WTC11 (cell line): ENCODE measurements at regions not wholly inside any gene's neighbourhood (a gene's known extent, or its start where the extent isn't known, plus 50 kb on each side); places are given as distances from the start of the nearest gene placed in this dataset.

Source experiments
- ATAC-seq: fragments of 200-7000 bp; cut with Tn5 transposase; 2 replicates; pipeline ENCODE4 v1.10.0; 2021; ENCODE audit warnings: mild to moderate bottlenecking, moderate library complexity
- CTCF ChIA-PET: fragments of 300-600 bp; sonication (Branson Sonifier 250); formaldehyde crosslinking; loops from one replicate; lab custom pipeline; 2021; ENCODE audit warnings: antibody characterized with exemption; lab: Charles Lee
- POLR2A ChIA-PET: fragments of 350-600 bp; sonication (Branson Sonifier 250); formaldehyde crosslinking; loops from one replicate; lab custom pipeline; 2021; ENCODE audit warnings: antibody characterized with exemption; lab: Charles Lee
- DNase-seq: peaks from one replicate; pipeline ENCODE4 v3.0.0; 2021; ENCODE audit warnings: low spot score
- H3K27ac Mint-ChIP-seq: 2 replicates; pipeline ENCODE4 v1.8.0; 2021; ENCODE audit warnings: mixed read lengths
- H3K27me3 Mint-ChIP-seq: 2 replicates; pipeline ENCODE4 v1.8.0; 2021; ENCODE audit warnings: low read depth, mild to moderate bottlenecking, moderate library complexity, mixed read lengths
- H3K36me3 Mint-ChIP-seq: 2 replicates; pipeline ENCODE4 v1.8.0; 2021; ENCODE audit warnings: mixed read lengths
- H3K4me1 Mint-ChIP-seq: 2 replicates; pipeline ENCODE4 v1.8.0; 2022; ENCODE audit warnings: mixed read lengths
- H3K4me3 Mint-ChIP-seq: 2 replicates; pipeline ENCODE4 v1.8.0; 2021; ENCODE audit warnings: mild to moderate bottlenecking, moderate library complexity, mixed read lengths
- H3K9me3 Mint-ChIP-seq: 2 replicates; pipeline ENCODE4 v1.8.0; 2021; ENCODE audit warnings: mixed read lengths
- CREM ChIP-seq: sonication (generic); formaldehyde crosslinking; IDR thresholded peaks from 2 replicates; pipeline ENCODE4 v1.8.1; 2022; ENCODE audit warnings: mild to moderate bottlenecking, missing genetic modification reagents, moderate library complexity
- ELF4 ChIP-seq: sonication (generic); formaldehyde crosslinking; IDR thresholded peaks from 2 replicates; pipeline ENCODE4 v1.8.1; 2022; ENCODE audit warnings: low read depth, mild to moderate bottlenecking, moderate library complexity, missing genetic modification reagents
- EMX1 ChIP-seq: fragments of 250-450 bp; sonication (Bioruptor Pico); IDR thresholded peaks from 2 replicates; pipeline ENCODE4 v1.8.0; 2021; ENCODE audit warnings: mild to moderate bottlenecking
- JAZF1 ChIP-seq: fragments of 250-450 bp; sonication (Bioruptor Pico); IDR thresholded peaks from 2 replicates; pipeline ENCODE4 v1.9.0; 2021; ENCODE audit warnings: moderate library complexity, mild to moderate bottlenecking, inconsistent platforms
- JUN ChIP-seq: sonication (generic); formaldehyde crosslinking; IDR thresholded peaks from 2 replicates; pipeline ENCODE4 v1.8.0; 2023; ENCODE audit warnings: mild to moderate bottlenecking, missing genetic modification reagents
- MAX ChIP-seq: sonication (generic); formaldehyde crosslinking; IDR thresholded peaks from 2 replicates; pipeline ENCODE4 v1.8.0; 2022; ENCODE audit warnings: mild to moderate bottlenecking, missing genetic modification reagents
- NFYB ChIP-seq: sonication (generic); formaldehyde crosslinking; conservative IDR thresholded peaks from 2 replicates; pipeline ENCODE4 v1.8.0; 2022; ENCODE audit warnings: low read depth, missing genetic modification reagents
- NR2C2 ChIP-seq: sonication (generic); formaldehyde crosslinking; IDR thresholded peaks from 2 replicates; pipeline ENCODE4 v1.8.0; 2022; ENCODE audit warnings: mild to moderate bottlenecking, missing genetic modification reagents
- RORB ChIP-seq: fragments of 250-450 bp; sonication (Bioruptor Pico); IDR thresholded peaks from 2 replicates; pipeline ENCODE4 v1.9.0; 2021; ENCODE audit warnings: mild to moderate bottlenecking
- TEAD4 ChIP-seq: sonication (generic); formaldehyde crosslinking; IDR thresholded peaks from 2 replicates; pipeline ENCODE4 v1.8.0; 2022; ENCODE audit warnings: mild to moderate bottlenecking, missing genetic modification reagents
- ZBTB21 ChIP-seq: sonication (generic); formaldehyde crosslinking; IDR thresholded peaks from 2 replicates; pipeline ENCODE4 v1.8.1; 2023; ENCODE audit warnings: mild to moderate bottlenecking, missing genetic modification reagents, borderline replicate concordance
- ZBTB43 ChIP-seq: sonication (generic); formaldehyde crosslinking; IDR thresholded peaks from 2 replicates; pipeline ENCODE4 v1.8.1; 2023; ENCODE audit warnings: mild to moderate bottlenecking, missing genetic modification reagents
- ZNF138 ChIP-seq: sonication (generic); formaldehyde crosslinking; conservative IDR thresholded peaks from 2 replicates; pipeline ENCODE4 v1.8.1; 2022; ENCODE audit warnings: mild to moderate bottlenecking, moderate library complexity, missing genetic modification reagents
- ZNF281 ChIP-seq: sonication (generic); formaldehyde crosslinking; IDR thresholded peaks from 2 replicates; pipeline ENCODE4 v1.8.0; 2023; ENCODE audit warnings: mild to moderate bottlenecking, missing genetic modification reagents
- ZNF317 ChIP-seq: sonication (generic); formaldehyde crosslinking; IDR thresholded peaks from 2 replicates; pipeline ENCODE4 v1.8.1; 2023; ENCODE audit warnings: low read depth, mild to moderate bottlenecking, moderate library complexity, missing genetic modification reagents, borderline replicate concordance
- ZNF423 ChIP-seq: fragments of 250-450 bp; sonication (Bioruptor Pico); IDR thresholded peaks from 2 replicates; pipeline ENCODE4 v2.1.2; 2022; ENCODE audit warnings: mild to moderate bottlenecking, moderate library complexity
- TF ChIP-seq, protein P1 (sequence below): fragments of 250-450 bp; sonication (Bioruptor Pico); IDR thresholded peaks from 2 replicates; pipeline ENCODE4 v2.1.2; 2022; ENCODE audit warnings: mild to moderate bottlenecking, moderate library complexity
- TF ChIP-seq, protein P2 (sequence below): sonication (generic); formaldehyde crosslinking; IDR thresholded peaks from 2 replicates; pipeline ENCODE4 v1.8.0; 2023; ENCODE audit warnings: missing genetic modification reagents
- TF ChIP-seq, protein P3 (sequence below): fragments of 250-450 bp; sonication (Bioruptor Pico); IDR thresholded peaks from 2 replicates; pipeline ENCODE4 v1.9.0; 2021; ENCODE audit warnings: moderate library complexity, mild to moderate bottlenecking, inconsistent platforms, borderline replicate concordance
- TF ChIP-seq, protein P4 (sequence below): sonication (generic); formaldehyde crosslinking; IDR thresholded peaks from 2 replicates; pipeline ENCODE4 v1.8.1; 2022; ENCODE audit warnings: low read depth, mild to moderate bottlenecking, moderate library complexity, missing genetic modification reagents, borderline replicate concordance
- TF ChIP-seq, protein P5 (sequence below): fragments of 250-450 bp; sonication (Bioruptor Pico); IDR thresholded peaks from 2 replicates; pipeline ENCODE4 v1.9.0; 2021; ENCODE audit warnings: mild to moderate bottlenecking

DNA sequence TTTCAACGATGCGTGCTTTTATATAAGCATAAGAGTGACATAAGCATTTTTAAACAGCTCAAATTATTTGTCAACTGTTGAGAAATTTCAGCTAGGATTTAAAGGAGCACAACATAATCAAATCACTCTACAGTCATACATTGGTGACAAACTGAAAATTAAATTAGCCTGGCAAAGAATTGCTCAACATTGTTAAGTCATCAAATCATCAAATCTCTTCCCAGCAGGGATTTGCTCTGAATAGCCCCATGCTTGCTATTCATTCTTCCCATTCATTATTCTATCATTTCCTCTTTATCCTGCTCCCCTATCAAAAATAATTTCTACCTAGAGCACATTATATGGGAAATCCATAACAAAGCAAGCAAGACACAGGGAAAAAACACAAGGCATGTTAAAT is 198.7 kb upstream of the LUZP2 start:
- ATAC-seq = no peak
- TF ChIP-seq ZNF281 = no peak

DNA sequence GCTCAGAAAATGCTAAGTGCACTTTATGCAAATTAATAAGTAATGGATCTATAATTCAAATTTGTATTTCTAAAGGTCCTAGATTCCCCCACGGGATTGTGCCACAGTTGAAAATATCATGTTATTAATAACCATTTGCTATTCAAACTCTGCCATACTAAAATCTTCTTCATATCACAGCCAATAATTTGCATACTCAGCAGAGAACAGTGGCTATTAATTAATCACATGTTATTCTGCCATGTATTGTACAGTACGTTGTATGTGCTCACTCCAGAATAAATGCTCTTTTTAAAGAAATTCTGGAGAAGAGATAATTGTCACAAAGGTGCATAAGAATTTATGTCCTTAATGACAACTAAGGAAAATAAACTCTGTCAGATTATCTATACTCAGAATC is 184.9 kb upstream of the LUZP2 start:
- TF ChIP-seq CREM (no peak), ZNF138 (no peak), TEAD4 (CRISPR knock-in tag) (no peak), ZBTB43 (CRISPR knock-in tag) (no peak)
- TF ChIP-seq, protein P1, sequence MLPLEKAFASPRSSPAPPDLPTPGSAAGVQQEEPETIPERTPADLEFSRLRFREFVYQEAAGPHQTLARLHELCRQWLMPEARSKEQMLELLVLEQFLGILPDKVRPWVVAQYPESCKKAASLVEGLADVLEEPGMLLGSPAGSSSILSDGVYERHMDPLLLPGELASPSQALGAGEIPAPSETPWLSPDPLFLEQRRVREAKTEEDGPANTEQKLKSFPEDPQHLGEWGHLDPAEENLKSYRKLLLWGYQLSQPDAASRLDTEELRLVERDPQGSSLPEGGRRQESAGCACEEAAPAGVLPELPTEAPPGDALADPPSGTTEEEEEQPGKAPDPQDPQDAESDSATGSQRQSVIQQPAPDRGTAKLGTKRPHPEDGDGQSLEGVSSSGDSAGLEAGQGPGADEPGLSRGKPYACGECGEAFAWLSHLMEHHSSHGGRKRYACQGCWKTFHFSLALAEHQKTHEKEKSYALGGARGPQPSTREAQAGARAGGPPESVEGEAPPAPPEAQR = no peak
- TF ChIP-seq, protein P2, sequence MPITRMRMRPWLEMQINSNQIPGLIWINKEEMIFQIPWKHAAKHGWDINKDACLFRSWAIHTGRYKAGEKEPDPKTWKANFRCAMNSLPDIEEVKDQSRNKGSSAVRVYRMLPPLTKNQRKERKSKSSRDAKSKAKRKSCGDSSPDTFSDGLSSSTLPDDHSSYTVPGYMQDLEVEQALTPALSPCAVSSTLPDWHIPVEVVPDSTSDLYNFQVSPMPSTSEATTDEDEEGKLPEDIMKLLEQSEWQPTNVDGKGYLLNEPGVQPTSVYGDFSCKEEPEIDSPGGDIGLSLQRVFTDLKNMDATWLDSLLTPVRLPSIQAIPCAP (CRISPR knock-in tag) = no peak
- TF ChIP-seq, protein P3, sequence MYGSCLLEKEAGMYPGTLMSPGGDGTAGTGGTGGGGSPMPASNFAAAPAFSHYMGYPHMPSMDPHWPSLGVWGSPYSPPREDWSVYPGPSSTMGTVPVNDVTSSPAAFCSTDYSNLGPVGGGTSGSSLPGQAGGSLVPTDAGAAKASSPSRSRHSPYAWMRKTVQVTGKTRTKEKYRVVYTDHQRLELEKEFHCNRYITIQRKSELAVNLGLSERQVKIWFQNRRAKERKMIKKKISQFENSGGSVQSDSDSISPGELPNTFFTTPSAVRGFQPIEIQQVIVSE = no peak
- TF ChIP-seq, protein P4, sequence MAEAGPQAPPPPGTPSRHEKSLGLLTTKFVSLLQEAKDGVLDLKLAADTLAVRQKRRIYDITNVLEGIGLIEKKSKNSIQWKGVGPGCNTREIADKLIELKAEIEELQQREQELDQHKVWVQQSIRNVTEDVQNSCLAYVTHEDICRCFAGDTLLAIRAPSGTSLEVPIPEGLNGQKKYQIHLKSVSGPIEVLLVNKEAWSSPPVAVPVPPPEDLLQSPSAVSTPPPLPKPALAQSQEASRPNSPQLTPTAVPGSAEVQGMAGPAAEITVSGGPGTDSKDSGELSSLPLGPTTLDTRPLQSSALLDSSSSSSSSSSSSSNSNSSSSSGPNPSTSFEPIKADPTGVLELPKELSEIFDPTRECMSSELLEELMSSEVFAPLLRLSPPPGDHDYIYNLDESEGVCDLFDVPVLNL = no peak
- DNase-seq = no peak
- H3K4me3 Mint-ChIP-seq = no peak overlapping the region
- no peaks in the 10 kb centered on the region for H3K4me1 Mint-ChIP-seq
- no peak for ATAC-seq
- ChIA-PET CTCF (no interaction called here), POLR2A (no interaction called here)
- H3K27ac Mint-ChIP-seq = no peak overlapping the region
- peaks cover 35% of the 10 kb centered on the region for H3K9me3 Mint-ChIP-seq
- no peaks in the 10 kb centered on the region; the same call in 1 of the 2 replicates for H3K27me3 Mint-ChIP-seq
- H3K36me3 Mint-ChIP-seq = peaks cover 32% of the 10 kb centered on the region

More for the DNA sequence above, 198.7 kb upstream of the LUZP2 start:
- Mint-ChIP-seq H3K27me3 (no peaks in the 10 kb centered on the region; the same call in 1 of the 2 replicates), H3K36me3 (no peaks in the 10 kb centered on the region), H3K4me1 (peaks cover 8% of the 10 kb centered on the region), H3K27ac (no peak overlapping the region), H3K4me3 (no peak overlapping the region), H3K9me3 (peaks cover 3% of the 10 kb centered on the region; the same call in 1 of the 2 replicates)
- ChIA-PET POLR2A (no interaction called here), CTCF (no interaction called here)
- no peak for DNase-seq

DNA sequence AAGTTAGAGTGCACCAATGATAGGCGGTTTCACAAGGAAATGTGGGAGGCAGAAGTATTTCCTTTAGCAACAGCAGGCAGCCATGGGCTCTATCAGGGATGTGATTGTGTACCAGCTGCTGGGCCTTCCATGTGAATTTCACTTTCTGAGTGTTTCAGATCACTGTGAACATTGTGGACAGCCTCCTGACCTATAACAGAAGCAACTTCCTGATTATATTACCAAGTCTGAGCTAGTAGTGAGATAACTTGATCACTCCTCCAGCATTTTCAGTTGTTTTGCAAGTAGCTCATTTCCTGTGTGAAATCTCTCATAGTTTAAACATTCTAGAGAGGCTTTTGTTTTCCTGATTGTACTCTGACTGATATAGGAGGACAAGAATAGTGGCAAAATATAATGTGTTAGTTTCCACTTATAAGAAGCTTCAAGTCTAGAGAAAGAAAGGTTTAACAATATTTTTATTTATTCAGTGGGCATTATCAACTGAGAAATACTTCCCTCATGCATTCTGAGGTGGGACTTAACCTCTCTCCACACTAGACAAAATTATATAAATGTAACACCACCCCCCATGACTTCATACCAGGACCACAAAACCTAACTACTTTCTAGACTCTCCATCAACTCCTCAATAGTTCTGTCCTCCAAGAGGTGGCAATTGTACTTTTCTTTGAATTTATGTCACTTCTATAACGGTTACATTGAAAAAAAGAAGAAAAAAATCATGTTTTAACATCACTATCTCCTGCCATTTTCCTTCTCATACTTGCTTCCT is 184.2 kb upstream of the LUZP2 start:
- H3K4me3 Mint-ChIP-seq = no peak overlapping the region
- H3K27me3 Mint-ChIP-seq = no peaks in the 10 kb centered on the region; the same call in 1 of the 2 replicates
- ATAC-seq (no peak), DNase-seq (no peak)
- ChIA-PET CTCF (no interaction called here), POLR2A (no interaction called here)
- peaks cover 32% of the 10 kb centered on the region for H3K36me3 Mint-ChIP-seq
- no peak overlapping the region for H3K27ac Mint-ChIP-seq
- H3K4me1 Mint-ChIP-seq = no peaks in the 10 kb centered on the region
- peaks cover 39% of the 10 kb centered on the region for H3K9me3 Mint-ChIP-seq
- TF ChIP-seq NR2C2 (CRISPR knock-in tag) = no peak
- TF ChIP-seq JAZF1 = no peak
- no peak for TF ChIP-seq RORB (CRISPR knock-in tag)
- no peak for TF ChIP-seq ZBTB21
- TF ChIP-seq JUN = no peak
- no peak for TF ChIP-seq ZNF423 (CRISPR knock-in tag)
- no peak for TF ChIP-seq ELF4
- no peak for TF ChIP-seq EMX1 (CRISPR knock-in tag)
- no peak for TF ChIP-seq NFYB
- TF ChIP-seq, protein P5, sequence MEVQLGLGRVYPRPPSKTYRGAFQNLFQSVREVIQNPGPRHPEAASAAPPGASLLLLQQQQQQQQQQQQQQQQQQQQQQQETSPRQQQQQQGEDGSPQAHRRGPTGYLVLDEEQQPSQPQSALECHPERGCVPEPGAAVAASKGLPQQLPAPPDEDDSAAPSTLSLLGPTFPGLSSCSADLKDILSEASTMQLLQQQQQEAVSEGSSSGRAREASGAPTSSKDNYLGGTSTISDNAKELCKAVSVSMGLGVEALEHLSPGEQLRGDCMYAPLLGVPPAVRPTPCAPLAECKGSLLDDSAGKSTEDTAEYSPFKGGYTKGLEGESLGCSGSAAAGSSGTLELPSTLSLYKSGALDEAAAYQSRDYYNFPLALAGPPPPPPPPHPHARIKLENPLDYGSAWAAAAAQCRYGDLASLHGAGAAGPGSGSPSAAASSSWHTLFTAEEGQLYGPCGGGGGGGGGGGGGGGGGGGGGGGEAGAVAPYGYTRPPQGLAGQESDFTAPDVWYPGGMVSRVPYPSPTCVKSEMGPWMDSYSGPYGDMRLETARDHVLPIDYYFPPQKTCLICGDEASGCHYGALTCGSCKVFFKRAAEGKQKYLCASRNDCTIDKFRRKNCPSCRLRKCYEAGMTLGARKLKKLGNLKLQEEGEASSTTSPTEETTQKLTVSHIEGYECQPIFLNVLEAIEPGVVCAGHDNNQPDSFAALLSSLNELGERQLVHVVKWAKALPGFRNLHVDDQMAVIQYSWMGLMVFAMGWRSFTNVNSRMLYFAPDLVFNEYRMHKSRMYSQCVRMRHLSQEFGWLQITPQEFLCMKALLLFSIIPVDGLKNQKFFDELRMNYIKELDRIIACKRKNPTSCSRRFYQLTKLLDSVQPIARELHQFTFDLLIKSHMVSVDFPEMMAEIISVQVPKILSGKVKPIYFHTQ (CRISPR knock-in tag) = no peak
- TF ChIP-seq ZNF317 (CRISPR knock-in tag) = no peak
- no peak for TF ChIP-seq MAX (CRISPR knock-in tag)
